HG03280 (cell line): ENCODE measurements at regions not wholly inside any gene's neighbourhood (a gene's known extent, or its start where the extent isn't known, plus 50 kb on each side); places are given as distances from the start of the nearest gene placed in this dataset.

ENCODE experiments used
- ATAC-seq: cut with Tn5 transposase; IDR thresholded peaks from one replicate; pipeline ENCODE4 v1.9.1; 2021; ENCODE audit warnings: mild to moderate bottlenecking, moderate library complexity; ENCODE audit not compliant: unreplicated experiment

- ATAC-seq, result no peak
These were observed 394.5 kb downstream of the RERGL start for GRCh38 chr12:17695495-17695894.

- no peak for ATAC-seq
These were observed 398.6 kb downstream of the RERGL start for GRCh38 chr12:17691369-17691768.

- no peak for ATAC-seq
These were observed 409.8 kb downstream of the RERGL start for GRCh38 chr12:17680220-17680619.

- no peak for ATAC-seq
These were observed 423.2 kb downstream of the RERGL start for GRCh38 chr12:17666641-17667324.

- ATAC-seq, result no peak
These were observed 424.2 kb downstream of the RERGL start for GRCh38 chr12:17665839-17666238.

- ATAC-seq, result no peak
These were observed 428.7 kb downstream of the RERGL start for GRCh38 chr12:17661250-17661649.

GRCh38 chr12:17652436-17652835 lies 437.6 kb downstream of the RERGL start:
- ATAC-seq, result no peak

GRCh38 chr12:17642340-17642650 lies 447.7 kb downstream of the RERGL start:
- no peak for ATAC-seq

- no peak for ATAC-seq
These were observed 449.4 kb downstream of the RERGL start for GRCh38 chr12:17640615-17641014.

- no peak for ATAC-seq
These were observed 471.2 kb downstream of the RERGL start for GRCh38 chr12:17618831-17619230.

GRCh38 chr12:17609701-17610100 lies 480.3 kb downstream of the RERGL start:
- ATAC-seq, result no peak

GRCh38 chr12:17609153-17609552 lies 480.8 kb downstream of the RERGL start:
- ATAC-seq, result no peak

- ATAC-seq, result no peak
These were observed 494.9 kb downstream of the RERGL start for GRCh38 chr12:17595111-17595510.

GRCh38 chr12:17593715-17594406 lies 496.1 kb downstream of the RERGL start:
- no peak for ATAC-seq

GRCh38 chr12:17592472-17592871 lies 497.5 kb downstream of the RERGL start:
- no peak for ATAC-seq

GRCh38 chr12:17591005-17591681 lies 498.9 kb downstream of the RERGL start:
- no peak for ATAC-seq

- no peak for ATAC-seq
These were observed 501.0 kb downstream of the RERGL start for GRCh38 chr12:17588968-17589367.

GRCh38 chr12:17579205-17580026 lies 510.6 kb downstream of the RERGL start:
- ATAC-seq, result no peak

GRCh38 chr12:17577405-17577804 lies 512.6 kb downstream of the RERGL start:
- no peak for ATAC-seq

GRCh38 chr12:17572250-17572649 lies 517.7 kb downstream of the RERGL start:
- ATAC-seq, result no peak

GRCh38 chr12:17571047-17571446 lies 518.9 kb downstream of the RERGL start:
- ATAC-seq, result no peak
